ENCODE measurements at regions not wholly inside any gene's neighbourhood (a gene's known extent, or its start where the extent isn't known, plus 50 kb on each side); places are given as distances from the start of the nearest gene placed in this dataset.

- TF ChIP-seq, protein P1, sequence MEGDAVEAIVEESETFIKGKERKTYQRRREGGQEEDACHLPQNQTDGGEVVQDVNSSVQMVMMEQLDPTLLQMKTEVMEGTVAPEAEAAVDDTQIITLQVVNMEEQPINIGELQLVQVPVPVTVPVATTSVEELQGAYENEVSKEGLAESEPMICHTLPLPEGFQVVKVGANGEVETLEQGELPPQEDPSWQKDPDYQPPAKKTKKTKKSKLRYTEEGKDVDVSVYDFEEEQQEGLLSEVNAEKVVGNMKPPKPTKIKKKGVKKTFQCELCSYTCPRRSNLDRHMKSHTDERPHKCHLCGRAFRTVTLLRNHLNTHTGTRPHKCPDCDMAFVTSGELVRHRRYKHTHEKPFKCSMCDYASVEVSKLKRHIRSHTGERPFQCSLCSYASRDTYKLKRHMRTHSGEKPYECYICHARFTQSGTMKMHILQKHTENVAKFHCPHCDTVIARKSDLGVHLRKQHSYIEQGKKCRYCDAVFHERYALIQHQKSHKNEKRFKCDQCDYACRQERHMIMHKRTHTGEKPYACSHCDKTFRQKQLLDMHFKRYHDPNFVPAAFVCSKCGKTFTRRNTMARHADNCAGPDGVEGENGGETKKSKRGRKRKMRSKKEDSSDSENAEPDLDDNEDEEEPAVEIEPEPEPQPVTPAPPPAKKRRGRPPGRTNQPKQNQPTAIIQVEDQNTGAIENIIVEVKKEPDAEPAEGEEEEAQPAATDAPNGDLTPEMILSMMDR (IDR thresholded peaks at IDR 0.05), result no peak
- peak overlapping the region; percentile 40 for H3K4me3 ChIP-seq (ENCODE audit: low read length)
- H3K4me1 ChIP-seq (ENCODE audit: control insufficient read depth, insufficient read depth, low read length), result no peaks in the 10 kb centered on the region
- H3K27ac ChIP-seq (ENCODE audit: low read length), result peak overlapping the region; percentile 52
- no peaks in the 10 kb centered on the region for H3K36me3 Mint-ChIP-seq
- ATAC-seq (no peak), DNase-seq (no peak)
- peaks cover 0 to 2% of the 10 kb centered on the region in 2 donors for H3K27me3 Mint-ChIP-seq (ENCODE audit: low read depth in 2 of 2)
- H3K9me3 ChIP-seq (ENCODE audit: control insufficient read depth, insufficient read depth, low read length), result no peaks in the 10 kb centered on the region
- no peaks in the 10 kb centered on the region for H3K27me3 ChIP-seq (ENCODE audit: control insufficient read depth, insufficient read depth, low read length)
- H3K36me3 ChIP-seq (ENCODE audit: control insufficient read depth, insufficient read depth, low read length), result no peaks in the 10 kb centered on the region
- intact Hi-C loops (cut with micrococcal nuclease), result no loop called here
- H3K4me1 Mint-ChIP-seq, result no peaks in the 10 kb centered on the region
- WGBS (ENCODE audit: insufficient coverage), result 41% methylated on average over 2 of the region's 3 CpGs
- H3K4me3 Mint-ChIP-seq, result no peak overlapping the region
- peaks cover 3 to 12% of the 10 kb centered on the region in 2 donors for H3K9me3 Mint-ChIP-seq
- H3K27ac Mint-ChIP-seq, result no peak overlapping the region
Measured at GRCh38 chr4:163611182-163611581, 116.7 kb downstream of the TMA16 start.

GRCh38 chr4:163611784-163612445, 117.4 kb downstream of the TMA16 start:
- H3K27ac Mint-ChIP-seq, result no peak overlapping the region
- Histone ChIP-seq H3K36me3 (ENCODE audit: control insufficient read depth, insufficient read depth, low read length) (no peaks in the 10 kb centered on the region), H3K4me1 (ENCODE audit: control insufficient read depth, insufficient read depth, low read length) (no peaks in the 10 kb centered on the region), H3K9me3 (ENCODE audit: control insufficient read depth, insufficient read depth, low read length) (no peaks in the 10 kb centered on the region), H3K27me3 (ENCODE audit: control insufficient read depth, insufficient read depth, low read length) (no peaks in the 10 kb centered on the region), H3K4me3 (ENCODE audit: low read length) (peak overlapping the region; percentile 40), H3K27ac (ENCODE audit: low read length) (peak overlapping the region; percentile 52)
- DNase-seq, result no peak
- H3K27me3 Mint-ChIP-seq (ENCODE audit: low read depth in 2 of 2), result peaks cover 0 to 2% of the 10 kb centered on the region in 2 donors
- H3K9me3 Mint-ChIP-seq, result peaks cover 3 to 12% of the 10 kb centered on the region in 2 donors
- WGBS (ENCODE audit: insufficient coverage), result 51% methylated on average over 2 of the region's 2 CpGs
- no peaks in the 10 kb centered on the region for H3K4me1 Mint-ChIP-seq
- intact Hi-C loops (cut with micrococcal nuclease), result no loop called here
- TF ChIP-seq, protein P1 (IDR thresholded peaks at IDR 0.05), result no peak
- ATAC-seq, result no peak
- H3K4me3 Mint-ChIP-seq, result no peak overlapping the region
- H3K36me3 Mint-ChIP-seq, result no peaks in the 10 kb centered on the region

GRCh38 chr4:163612762-163613161, 118.3 kb downstream of the TMA16 start:
- no peaks in the 10 kb centered on the region for H3K9me3 ChIP-seq (ENCODE audit: control insufficient read depth, insufficient read depth, low read length)
- H3K27ac ChIP-seq (ENCODE audit: low read length), result no peak overlapping the region
- H3K4me3 Mint-ChIP-seq, result no peak overlapping the region
- no peak overlapping the region for H3K27ac Mint-ChIP-seq
- H3K9me3 Mint-ChIP-seq, result peaks cover 3 to 9% of the 10 kb centered on the region in 2 donors
- H3K27me3 ChIP-seq (ENCODE audit: control insufficient read depth, insufficient read depth, low read length), result no peaks in the 10 kb centered on the region
- intact Hi-C loops (cut with micrococcal nuclease), result no loop called here
- H3K4me1 ChIP-seq (ENCODE audit: control insufficient read depth, insufficient read depth, low read length), result no peaks in the 10 kb centered on the region
- peaks cover 0 to 2% of the 10 kb centered on the region in 2 donors for H3K27me3 Mint-ChIP-seq (ENCODE audit: low read depth in 2 of 2)
- no peaks in the 10 kb centered on the region for H3K4me1 Mint-ChIP-seq
- H3K36me3 Mint-ChIP-seq, result no peaks in the 10 kb centered on the region
- ATAC-seq (no peak), DNase-seq (no peak)
- H3K4me3 ChIP-seq (ENCODE audit: low read length), result peak overlapping the region; percentile 40
- TF ChIP-seq, protein P1 (IDR thresholded peaks at IDR 0.05), result no peak
- H3K36me3 ChIP-seq (ENCODE audit: control insufficient read depth, insufficient read depth, low read length), result no peaks in the 10 kb centered on the region

DNA sequence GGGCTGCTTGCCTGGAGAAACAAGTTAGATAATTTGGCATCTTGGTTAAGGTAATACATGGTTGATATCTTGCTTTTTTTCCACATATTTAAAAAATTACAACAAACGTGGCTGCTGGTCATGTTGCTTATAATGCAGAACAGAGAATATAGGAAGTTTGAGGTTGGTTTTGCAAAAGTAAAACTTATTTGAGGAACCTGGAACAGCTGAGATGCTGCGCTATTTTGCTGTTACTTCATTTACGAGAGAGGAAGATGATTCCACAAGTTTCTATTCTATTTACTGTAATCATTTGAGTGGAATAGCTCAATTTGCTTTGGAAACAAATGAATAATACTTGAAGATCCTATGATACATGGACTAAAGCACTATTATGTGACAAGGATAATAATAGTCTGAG, 118.9 kb downstream of the TMA16 start:
- Histone ChIP-seq H3K9me3 (ENCODE audit: control insufficient read depth, insufficient read depth, low read length) (no peaks in the 10 kb centered on the region), H3K4me3 (ENCODE audit: low read length) (peak overlapping the region; percentile 40), H3K27me3 (ENCODE audit: control insufficient read depth, insufficient read depth, low read length) (no peaks in the 10 kb centered on the region), H3K27ac (ENCODE audit: low read length) (peak overlapping the region; percentile 3), H3K36me3 (ENCODE audit: control insufficient read depth, insufficient read depth, low read length) (no peaks in the 10 kb centered on the region), H3K4me1 (ENCODE audit: control insufficient read depth, insufficient read depth, low read length) (no peaks in the 10 kb centered on the region)
- Mint-ChIP-seq H3K27me3 (ENCODE audit: low read depth in 2 of 2) (peaks cover 0 to 2% of the 10 kb centered on the region in 2 donors), H3K27ac (no peak overlapping the region), H3K4me3 (no peak overlapping the region), H3K36me3 (no peaks in the 10 kb centered on the region), H3K9me3 (peaks cover 3 to 9% of the 10 kb centered on the region in 2 donors), H3K4me1 (no peaks in the 10 kb centered on the region)
- TF ChIP-seq, protein P1 (IDR thresholded peaks at IDR 0.05), result no peak
- no CpG with 5 or more reads among the region's 3 CpGs for WGBS (ENCODE audit: insufficient coverage)
- ATAC-seq, result no peak
- intact Hi-C loops (cut with micrococcal nuclease), result no loop called here
- no peak for DNase-seq

All from natural killer cell (primary cell).